Astrocyte (in vitro differentiated cells and primary cell): ENCODE measurements at regions not wholly inside any gene's neighbourhood (a gene's known extent, or its start where the extent isn't known, plus 50 kb on each side); places are given as distances from the start of the nearest gene placed in this dataset.

Experiments used
- DNase-seq: peaks from one replicate; pipeline ENCODE4 v3.0.0-alpha.2; 2010; ENCODE audit warnings: low read depth
- FAIRE-seq: peaks from 2 replicates; lab custom pipeline; 2011; peaks lifted over from hg19 to GRCh38; lab: Jason Lieb, UNC
- H2AFZ ChIP-seq: 2 replicates; pipeline ENCODE4 v1.6.0; 2012; ENCODE audit warnings: low read depth, low read length, inconsistent platforms
- H3K27ac ChIP-seq: 2 replicates; pipeline ENCODE4 v1.5.1; 2011; ENCODE audit warnings: low read depth, low read length, inconsistent platforms
- H3K27me3 ChIP-seq: 2 replicates; pipeline ENCODE4 v1.6.0; 2011; ENCODE audit warnings: low read length, inconsistent platforms; ENCODE audit not compliant: insufficient read depth
- H3K36me3 ChIP-seq: 2 replicates; pipeline ENCODE4 v1.5.1; 2011; ENCODE audit warnings: low read length, inconsistent platforms; ENCODE audit not compliant: insufficient read depth
- H3K4me1 ChIP-seq: 2 replicates; pipeline ENCODE4 v1.5.1; 2011; ENCODE audit warnings: low read length, inconsistent platforms; ENCODE audit not compliant: insufficient read depth
- H3K4me2 ChIP-seq: 2 replicates; pipeline ENCODE4 v1.6.0; 2012; ENCODE audit warnings: low read length, inconsistent platforms
- H3K4me3 ChIP-seq: 2 replicates; pipeline ENCODE4 v1.5.1; 2011; ENCODE audit warnings: low read depth, mild to moderate bottlenecking, low read length, inconsistent platforms; ENCODE audit not compliant: insufficient read depth
- H3K79me2 ChIP-seq: 2 replicates; pipeline ENCODE4 v1.6.0; 2012; ENCODE audit warnings: mild to moderate bottlenecking, low read length, inconsistent platforms; ENCODE audit not compliant: insufficient read depth
- H3K9ac ChIP-seq: 2 replicates; pipeline ENCODE4 v1.6.0; 2012; ENCODE audit warnings: mild to moderate bottlenecking, low read length, inconsistent platforms
- H3K9me3 ChIP-seq: 2 replicates; pipeline ENCODE4 v1.5.1; 2012; ENCODE audit warnings: low read depth, mild to moderate bottlenecking, low read length, inconsistent platforms; ENCODE audit not compliant: insufficient read depth
- H4K20me1 ChIP-seq: 2 replicates; pipeline ENCODE4 v1.6.0; 2012; ENCODE audit warnings: low read length, inconsistent platforms; ENCODE audit not compliant: insufficient read depth
- H3K27ac Mint-ChIP-seq: one replicate; pipeline ENCODE4 v1.8.0; 2021; ENCODE audit warnings: mild to moderate bottlenecking, mixed read lengths; ENCODE audit not compliant: unreplicated experiment
- H3K27me3 Mint-ChIP-seq: one replicate; pipeline ENCODE4 v1.8.0; 2021; ENCODE audit warnings: low read depth, mixed read lengths; ENCODE audit not compliant: unreplicated experiment
- H3K36me3 Mint-ChIP-seq: one replicate; pipeline ENCODE4 v1.8.0; 2021; ENCODE audit warnings: low read depth, mixed read lengths; ENCODE audit not compliant: unreplicated experiment
- H3K4me1 Mint-ChIP-seq: one replicate; pipeline ENCODE4 v1.8.0; 2021; ENCODE audit warnings: low read depth, mixed read lengths; ENCODE audit not compliant: unreplicated experiment
- H3K4me3 Mint-ChIP-seq: one replicate; pipeline ENCODE4 v1.8.0; 2021; ENCODE audit warnings: mild to moderate bottlenecking, moderate library complexity, mixed read lengths; ENCODE audit not compliant: unreplicated experiment
- H3K9me3 Mint-ChIP-seq: one replicate; pipeline ENCODE4 v1.8.0; 2021; ENCODE audit warnings: mild to moderate bottlenecking, mixed read lengths; ENCODE audit not compliant: unreplicated experiment
- EZH2 ChIP-seq: IDR thresholded peaks from 2 replicates; pipeline ENCODE4 v1.6.1; 2012; ENCODE audit warnings: mild to moderate bottlenecking, low read length, inconsistent platforms; ENCODE audit not compliant: insufficient read depth
- TF ChIP-seq, protein P1 (sequence below): IDR thresholded peaks from 2 replicates; pipeline ENCODE4 v1.5.1; 2011; ENCODE audit warnings: low read depth, mild to moderate bottlenecking, inconsistent platforms, low read length, moderate library complexity; ENCODE audit not compliant: insufficient read depth

DNA sequence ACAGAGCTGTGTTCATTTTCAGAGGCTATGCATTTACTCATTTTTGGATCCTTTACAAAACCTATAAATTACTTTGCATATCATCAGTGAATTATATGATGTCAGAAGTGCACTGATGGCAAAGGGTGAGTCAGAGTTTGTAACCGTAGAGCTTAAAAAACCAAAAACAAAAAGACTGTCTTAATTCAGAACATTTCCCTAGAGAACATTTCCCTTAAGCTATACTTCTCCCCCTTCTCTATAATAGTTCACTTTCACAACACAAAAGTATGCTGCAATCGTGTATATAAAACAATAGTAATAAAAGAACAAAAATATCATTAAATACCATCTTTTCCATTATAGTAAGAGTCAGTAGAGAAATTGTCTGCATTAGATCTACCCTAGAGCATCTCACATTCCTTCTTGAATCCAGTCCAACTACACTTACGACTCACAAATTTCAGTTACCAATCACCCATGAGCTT is 934.9 kb downstream of the LRFN5 start:
- Histone ChIP-seq H3K9me3 (no peaks in the 10 kb centered on the region), H2AFZ (no peak overlapping the region), H3K4me2 (no peak overlapping the region), H3K27ac (no peak overlapping the region), H3K4me1 (no peaks in the 10 kb centered on the region), H3K36me3 (no peaks in the 10 kb centered on the region), H3K27me3 (no peaks in the 10 kb centered on the region), H4K20me1 (no peaks in the 10 kb centered on the region), H3K9ac (no peak overlapping the region), H3K79me2 (no peaks in the 10 kb centered on the region), H3K4me3 (no peak overlapping the region)
- Mint-ChIP-seq H3K9me3 (no peaks in the 10 kb centered on the region), H3K27me3 (no peaks in the 10 kb centered on the region), H3K27ac (no peak overlapping the region), H3K36me3 (no peaks in the 10 kb centered on the region), H3K4me1 (peaks cover 2% of the 10 kb centered on the region), H3K4me3 (no peak overlapping the region)
- no peak for TF ChIP-seq EZH2
- TF ChIP-seq, protein P1, sequence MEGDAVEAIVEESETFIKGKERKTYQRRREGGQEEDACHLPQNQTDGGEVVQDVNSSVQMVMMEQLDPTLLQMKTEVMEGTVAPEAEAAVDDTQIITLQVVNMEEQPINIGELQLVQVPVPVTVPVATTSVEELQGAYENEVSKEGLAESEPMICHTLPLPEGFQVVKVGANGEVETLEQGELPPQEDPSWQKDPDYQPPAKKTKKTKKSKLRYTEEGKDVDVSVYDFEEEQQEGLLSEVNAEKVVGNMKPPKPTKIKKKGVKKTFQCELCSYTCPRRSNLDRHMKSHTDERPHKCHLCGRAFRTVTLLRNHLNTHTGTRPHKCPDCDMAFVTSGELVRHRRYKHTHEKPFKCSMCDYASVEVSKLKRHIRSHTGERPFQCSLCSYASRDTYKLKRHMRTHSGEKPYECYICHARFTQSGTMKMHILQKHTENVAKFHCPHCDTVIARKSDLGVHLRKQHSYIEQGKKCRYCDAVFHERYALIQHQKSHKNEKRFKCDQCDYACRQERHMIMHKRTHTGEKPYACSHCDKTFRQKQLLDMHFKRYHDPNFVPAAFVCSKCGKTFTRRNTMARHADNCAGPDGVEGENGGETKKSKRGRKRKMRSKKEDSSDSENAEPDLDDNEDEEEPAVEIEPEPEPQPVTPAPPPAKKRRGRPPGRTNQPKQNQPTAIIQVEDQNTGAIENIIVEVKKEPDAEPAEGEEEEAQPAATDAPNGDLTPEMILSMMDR: no peak
- peak; percentile 7 for DNase-seq
- FAIRE-seq: no peak

DNA sequence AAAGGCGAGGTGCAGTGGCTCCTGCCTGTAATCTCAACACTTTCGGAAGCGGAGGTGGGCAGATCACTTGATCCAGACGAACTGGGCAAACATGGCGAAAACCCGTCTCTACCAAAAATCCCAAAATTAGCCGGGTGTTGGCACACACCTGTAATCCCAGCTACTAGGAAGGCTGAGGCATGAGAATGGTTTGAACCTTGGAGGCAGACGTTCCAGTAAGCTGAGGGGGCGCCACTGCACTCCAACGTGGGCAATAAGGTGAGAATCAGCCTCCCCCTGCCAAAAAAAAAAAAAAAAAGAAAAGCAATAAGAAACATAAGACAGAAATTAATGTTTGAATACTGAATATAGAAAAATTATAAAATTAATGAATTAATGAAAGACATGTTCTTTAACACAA is 928.7 kb downstream of the LRFN5 start:
- no peak for FAIRE-seq

DNA sequence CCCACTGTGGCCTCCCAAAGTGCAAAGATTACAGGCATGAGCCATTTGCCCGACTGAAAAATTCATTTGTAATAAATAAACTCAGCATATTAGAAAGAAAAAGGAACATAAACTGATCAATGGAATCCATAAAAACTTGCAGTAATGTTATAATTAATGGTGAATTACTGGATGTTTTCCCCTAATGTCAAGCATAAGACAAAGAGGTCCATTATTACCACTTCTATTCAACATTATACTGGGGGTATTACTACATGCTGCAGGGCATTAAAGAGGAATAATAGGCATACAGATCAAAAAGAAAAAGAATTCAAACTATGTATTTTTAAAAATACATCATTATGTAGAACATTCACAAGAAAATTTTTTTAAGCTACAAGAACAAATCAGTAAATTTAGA is 926.8 kb downstream of the LRFN5 start:
- Histone ChIP-seq H3K79me2 (no peaks in the 10 kb centered on the region), H3K9ac (no peak overlapping the region), H3K4me1 (no peaks in the 10 kb centered on the region), H3K36me3 (no peaks in the 10 kb centered on the region), H3K9me3 (no peaks in the 10 kb centered on the region), H3K4me3 (no peak overlapping the region), H3K4me2 (no peak overlapping the region), H4K20me1 (no peaks in the 10 kb centered on the region), H2AFZ (no peak overlapping the region), H3K27me3 (no peaks in the 10 kb centered on the region), H3K27ac (no peak overlapping the region)
- DNase-seq (no peak), FAIRE-seq (no peak)
- no peak for TF ChIP-seq EZH2
- TF ChIP-seq, protein P1: no peak
- H3K36me3 Mint-ChIP-seq: no peaks in the 10 kb centered on the region
- no peaks in the 10 kb centered on the region for H3K27me3 Mint-ChIP-seq
- no peaks in the 10 kb centered on the region for H3K4me1 Mint-ChIP-seq
- H3K4me3 Mint-ChIP-seq: no peak overlapping the region
- no peak overlapping the region for H3K27ac Mint-ChIP-seq
- H3K9me3 Mint-ChIP-seq: no peaks in the 10 kb centered on the region

More for the DNA sequence above, 928.7 kb downstream of the LRFN5 start:
- no peaks in the 10 kb centered on the region for H3K27me3 ChIP-seq
- no peak overlapping the region for H3K27ac Mint-ChIP-seq
- H3K9ac ChIP-seq: no peak overlapping the region
- H4K20me1 ChIP-seq: no peaks in the 10 kb centered on the region
- no peak overlapping the region for H2AFZ ChIP-seq
- no peak for TF ChIP-seq EZH2
- TF ChIP-seq, protein P1: no peak
- no peak overlapping the region for H3K27ac ChIP-seq
- H3K36me3 ChIP-seq: no peaks in the 10 kb centered on the region
- no peak for DNase-seq
- H3K4me1 Mint-ChIP-seq: no peaks in the 10 kb centered on the region
- no peaks in the 10 kb centered on the region for H3K79me2 ChIP-seq
- H3K27me3 Mint-ChIP-seq: no peaks in the 10 kb centered on the region
- no peak overlapping the region for H3K4me3 ChIP-seq
- no peaks in the 10 kb centered on the region for H3K9me3 Mint-ChIP-seq
- no peaks in the 10 kb centered on the region for H3K9me3 ChIP-seq
- H3K4me1 ChIP-seq: no peaks in the 10 kb centered on the region
- H3K4me3 Mint-ChIP-seq: no peak overlapping the region
- no peaks in the 10 kb centered on the region for H3K36me3 Mint-ChIP-seq
- H3K4me2 ChIP-seq: no peak overlapping the region
